ENCODE measurements at regions not wholly inside any gene's neighbourhood (a gene's known extent, or its start where the extent isn't known, plus 50 kb on each side); places are given as distances from the start of the nearest gene placed in this dataset.

- TF ChIP-seq POLR2AphosphoS5 (IDR thresholded peaks at IDR 0.05) = no peak
- no peak for TF ChIP-seq CTCF (IDR thresholded peaks at IDR 0.05)
- TF ChIP-seq POLR2A (IDR thresholded peaks at IDR 0.05; ENCODE audit: low read depth) = no peak
These were observed 255.9 kb upstream of the DEFB112 start for GRCh38 chr6:50305660-50306059.
